SH-SY5Y (cell line): ENCODE measurements at regions not wholly inside any gene's neighbourhood (a gene's known extent, or its start where the extent isn't known, plus 50 kb on each side); places are given as distances from the start of the nearest gene placed in this dataset.

ENCODE experiments used
- GATA2 ChIP-seq: IDR thresholded peaks from 2 replicates; pipeline ENCODE4 v1.6.1; 2011; ENCODE audit warnings: mild to moderate bottlenecking, low read depth, low read length
- GATA3 ChIP-seq: IDR thresholded peaks from 2 replicates; pipeline ENCODE4 v1.6.1; 2011; ENCODE audit warnings: low read depth, mild to moderate bottlenecking, low read length, moderate library complexity

DNA sequence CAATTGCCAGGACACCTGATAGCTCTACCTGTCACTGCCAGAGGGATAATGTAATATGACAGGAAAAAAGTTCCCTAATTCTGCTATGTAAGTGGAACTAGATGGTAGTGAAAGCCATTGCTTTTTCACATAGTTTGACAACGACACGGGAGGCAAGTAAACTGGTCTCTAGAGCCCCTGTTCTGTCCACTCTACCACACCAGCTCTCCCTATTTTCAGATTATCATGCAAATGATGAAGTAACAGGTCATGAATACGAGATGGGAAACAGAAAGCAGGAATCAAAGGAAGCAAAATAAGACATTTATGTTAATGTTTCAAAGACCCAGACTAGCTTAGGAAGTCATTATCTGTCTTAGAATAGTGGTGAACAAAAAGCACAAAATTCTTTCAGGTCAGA is 56.2 kb downstream of the TAF11L14 start:
- TF ChIP-seq GATA2 (no peak), GATA3 (no peak)

DNA sequence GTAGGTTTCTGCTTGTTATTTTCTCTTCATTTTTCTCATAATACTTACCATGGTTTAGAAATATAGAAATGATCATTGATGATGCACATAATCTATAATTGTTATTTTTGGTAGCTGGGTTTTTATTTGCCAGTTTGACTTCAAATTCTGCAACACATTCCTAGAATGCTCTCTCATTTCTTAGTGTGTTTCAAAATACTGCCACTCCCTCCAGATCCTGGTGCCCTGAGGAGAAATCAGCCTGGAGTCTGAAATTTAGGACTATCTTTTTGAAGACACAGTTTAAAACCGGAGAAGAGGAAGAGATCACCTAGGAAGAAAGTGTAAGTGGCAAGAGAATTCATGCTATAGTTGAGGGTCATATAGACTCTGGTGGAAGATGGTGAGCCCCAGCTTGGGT is 57.5 kb downstream of the TAF11L14 start:
- TF ChIP-seq GATA2 (no peak), GATA3 (no peak)

DNA sequence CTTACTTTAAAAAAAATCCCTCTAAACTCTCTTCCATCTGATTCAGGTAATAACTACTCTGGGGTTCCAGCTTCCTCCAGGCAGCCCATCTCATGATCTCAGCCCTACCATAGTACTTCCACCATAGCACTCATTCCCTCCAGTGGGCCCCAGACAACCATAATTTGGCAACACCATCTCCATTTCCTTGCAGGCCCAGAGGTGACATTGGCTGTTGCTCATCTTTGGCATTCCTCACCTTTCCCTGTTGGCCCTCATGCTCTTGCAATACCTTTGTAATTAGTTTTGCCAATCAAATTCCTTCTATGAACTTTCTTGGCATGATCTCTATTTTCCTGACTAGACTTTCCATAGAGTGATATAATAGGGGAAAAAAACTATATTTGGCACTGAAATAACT is 60.1 kb downstream of the TAF11L14 start:
- TF ChIP-seq GATA2, result no peak

DNA sequence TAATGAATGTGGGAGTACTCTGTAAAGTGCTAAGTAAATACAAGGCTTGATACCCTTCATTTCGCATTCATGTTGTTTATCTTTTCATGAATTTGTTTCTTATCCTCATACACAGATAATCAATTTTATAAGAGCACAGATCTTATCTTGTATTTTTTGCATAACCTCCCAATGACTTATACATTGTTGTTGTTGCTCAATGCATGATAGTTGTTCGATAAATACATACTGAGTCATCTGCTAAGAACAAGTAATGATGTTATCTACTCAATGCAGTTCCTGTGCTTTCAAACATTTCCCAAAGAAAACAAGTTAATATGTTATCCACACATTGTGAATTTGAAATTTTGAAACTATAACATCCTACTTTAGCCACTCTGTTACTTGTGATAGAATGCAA is 60.7 kb downstream of the TAF11L14 start:
- TF ChIP-seq GATA3, result no peak
- no peak for TF ChIP-seq GATA2

DNA sequence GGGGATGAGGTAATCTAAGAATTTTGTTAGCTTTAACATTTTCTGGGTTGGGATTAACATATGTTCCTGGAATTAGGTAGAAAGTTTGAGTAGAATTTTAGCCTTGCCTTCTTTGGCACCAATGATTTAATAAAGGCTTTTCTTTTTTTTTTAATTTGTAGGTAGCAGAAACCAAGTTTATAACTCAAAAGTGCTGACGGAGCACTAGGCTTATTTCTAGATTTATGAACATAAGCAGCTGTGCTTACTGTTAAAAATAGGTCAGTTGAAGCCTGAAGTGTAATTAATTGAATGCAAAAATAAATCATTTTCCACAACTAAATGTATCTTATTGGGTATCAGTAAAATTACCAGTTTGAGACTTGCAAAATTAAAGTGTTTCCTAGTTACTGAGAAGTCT is 62.4 kb downstream of the TAF11L14 start:
- no peak for TF ChIP-seq GATA2

DNA sequence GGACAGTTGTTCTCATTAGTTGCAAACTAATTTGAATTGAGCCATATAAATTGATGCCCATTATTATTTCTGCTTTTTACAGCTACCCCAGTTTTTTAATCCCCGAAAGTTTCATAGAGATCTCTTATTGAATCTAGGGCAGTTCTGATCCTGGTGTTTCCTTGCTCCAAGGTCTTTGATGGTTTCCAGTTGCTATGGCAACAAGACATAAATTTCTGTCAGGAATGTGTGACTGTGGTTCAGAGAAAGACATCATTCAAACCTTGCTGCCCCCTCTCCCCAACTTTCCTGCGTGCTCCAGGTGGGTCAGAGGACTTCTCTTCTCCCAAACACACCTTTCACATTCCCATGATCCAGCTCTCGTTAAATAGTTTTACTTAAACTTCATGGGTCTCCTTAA is 63.4 kb downstream of the TAF11L14 start:
- TF ChIP-seq GATA2, result no peak
- TF ChIP-seq GATA3, result no peak

DNA sequence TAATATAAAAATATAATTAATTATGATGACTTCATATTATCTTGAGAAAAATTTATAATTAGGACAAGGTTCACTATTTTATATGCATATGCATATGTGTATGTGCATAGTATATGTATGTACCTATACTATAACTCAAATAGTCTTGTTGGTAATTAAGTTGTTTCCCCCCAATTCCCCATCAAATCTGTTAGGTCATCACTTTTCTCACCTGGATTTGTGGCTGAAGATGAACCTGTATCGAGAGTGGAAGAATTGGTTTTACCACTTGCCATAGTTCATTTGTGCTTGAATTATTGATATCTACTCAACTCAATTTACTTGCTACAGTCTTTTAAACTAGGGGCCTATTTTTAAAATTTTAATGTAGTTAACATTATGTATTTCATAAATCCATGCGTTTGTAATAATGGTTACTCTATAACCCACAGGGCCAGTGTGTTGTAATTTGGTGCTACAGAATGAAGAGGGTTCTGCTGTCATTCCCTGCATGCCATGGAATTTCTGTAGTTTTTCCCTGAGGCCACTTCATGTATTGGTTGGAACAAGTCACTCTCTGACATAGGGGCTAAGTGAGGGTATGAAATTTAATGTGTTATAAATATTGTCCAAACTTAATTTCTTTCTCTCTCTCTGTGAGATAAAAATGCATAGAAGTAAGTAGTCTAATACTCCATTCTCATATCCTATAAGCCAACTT is 74.9 kb downstream of the TAF11L14 start:
- TF ChIP-seq GATA2 (no peak), GATA3 (no peak)

DNA sequence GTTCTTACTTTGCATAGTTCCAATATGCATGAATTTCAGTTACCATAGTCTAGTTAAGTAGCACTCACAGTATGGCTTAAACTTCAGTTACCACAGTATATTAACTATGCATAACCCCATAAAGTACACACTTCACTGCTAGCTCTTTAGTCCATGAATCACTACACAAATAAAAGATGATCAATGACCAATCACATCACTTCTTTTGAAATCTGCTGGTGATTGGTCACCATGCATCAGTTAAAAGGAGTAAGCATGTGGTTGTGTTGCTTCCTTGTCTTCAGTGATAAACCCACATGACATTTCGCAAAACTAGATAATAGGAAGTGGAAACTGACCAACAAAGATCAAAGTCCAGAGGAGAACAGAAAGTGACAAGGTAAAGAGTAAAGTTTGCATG is 79.0 kb downstream of the TAF11L14 start:
- no peak for TF ChIP-seq GATA3
- no peak for TF ChIP-seq GATA2

DNA sequence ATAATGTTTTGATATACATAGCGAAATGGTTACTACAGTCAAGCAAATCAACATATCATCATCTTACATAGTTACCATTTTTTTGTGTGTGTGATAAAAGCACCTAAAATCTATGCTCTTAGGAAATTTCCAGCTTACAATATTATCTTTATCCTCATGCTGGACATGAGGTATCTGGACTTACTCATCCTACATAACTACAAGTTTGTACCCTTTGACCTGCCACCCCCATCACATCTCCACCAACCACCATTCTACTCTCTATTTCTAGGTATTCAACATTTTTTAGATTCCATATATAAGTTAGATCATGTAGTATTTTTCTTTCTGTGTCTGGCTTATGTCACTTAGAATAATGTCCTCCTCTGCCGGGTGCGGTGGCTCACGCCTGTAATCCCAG is 79.9 kb downstream of the TAF11L14 start:
- TF ChIP-seq GATA3, result no peak
- no peak for TF ChIP-seq GATA2

DNA sequence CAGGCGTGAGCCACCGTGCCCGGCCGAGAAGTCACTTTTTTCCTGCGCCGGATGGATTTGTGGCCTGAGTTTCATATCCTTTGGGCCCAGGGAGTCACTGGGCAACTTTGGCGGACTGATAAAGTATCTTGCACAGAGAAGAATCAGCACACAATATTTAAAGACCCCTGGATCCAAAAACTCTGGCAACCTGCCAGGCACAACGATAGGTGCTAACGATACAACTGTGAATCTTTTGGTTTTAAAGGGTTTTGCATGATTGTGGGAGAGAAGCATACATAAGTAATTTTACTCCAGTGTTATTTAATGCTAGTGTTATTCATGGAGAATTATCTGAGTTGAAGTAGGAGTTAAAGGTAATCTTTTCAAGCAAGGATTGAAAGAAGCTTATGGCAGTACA is 85.3 kb downstream of the TAF11L14 start:
- no peak for TF ChIP-seq GATA3
- no peak for TF ChIP-seq GATA2

DNA sequence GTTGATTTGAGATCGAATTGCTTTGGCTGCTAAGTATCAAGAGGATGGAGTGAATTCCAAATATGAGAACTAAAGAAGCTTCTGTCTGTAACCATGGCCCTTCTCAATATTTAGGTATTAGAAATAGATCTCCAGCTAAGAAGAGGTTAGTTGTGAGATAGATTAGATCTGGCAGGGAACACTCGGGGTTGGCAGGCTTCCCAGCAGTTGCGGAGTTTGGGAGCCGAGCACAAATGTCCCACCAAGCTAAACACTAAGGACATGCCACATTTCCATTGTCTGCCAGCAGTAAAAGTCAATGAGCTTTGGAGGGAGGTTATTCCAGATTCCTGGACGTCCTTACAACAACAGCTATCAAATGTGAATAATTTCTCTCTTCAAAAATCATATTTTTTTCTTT is 85.8 kb downstream of the TAF11L14 start:
- TF ChIP-seq GATA2 (no peak), GATA3 (no peak)

DNA sequence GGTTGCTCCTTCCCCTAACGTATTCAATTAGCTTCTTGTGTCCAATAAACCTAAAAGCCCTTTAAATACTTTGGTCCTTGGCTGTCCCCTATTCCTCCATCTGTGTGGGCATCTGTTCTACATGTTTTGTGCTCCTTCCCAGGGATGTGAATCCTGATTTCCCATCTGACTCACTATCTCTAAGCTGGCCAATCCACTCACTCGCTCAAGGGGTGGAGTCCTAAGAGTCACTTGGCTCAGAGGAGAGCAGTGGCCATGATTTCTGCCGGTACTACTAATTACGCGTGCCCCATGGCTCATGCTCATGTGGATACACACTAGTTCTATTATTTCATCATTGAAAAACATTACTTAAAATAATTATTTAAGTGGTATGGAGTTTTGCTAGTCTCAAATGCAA is 89.6 kb downstream of the TAF11L14 start:
- TF ChIP-seq GATA3 (no peak), GATA2 (no peak)

DNA sequence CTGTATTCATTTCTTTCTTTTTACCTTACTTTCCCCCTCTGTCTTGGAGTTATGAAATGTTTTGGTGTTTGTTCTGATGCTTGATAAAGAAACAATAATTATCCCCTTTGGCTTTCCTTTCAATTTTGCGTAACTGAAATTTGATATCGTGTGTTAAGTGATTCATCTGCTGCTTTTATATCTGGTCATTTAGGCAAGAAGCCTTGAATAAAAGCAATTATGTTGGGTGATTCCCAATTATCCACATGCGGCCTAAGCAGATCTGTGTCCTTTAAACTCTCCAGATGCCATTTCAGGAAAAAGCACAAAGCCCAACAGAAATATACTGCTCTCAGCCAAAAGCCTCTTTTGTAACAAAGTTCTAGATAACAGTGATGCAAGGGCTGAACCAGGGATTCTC is 92.8 kb downstream of the TAF11L14 start:
- TF ChIP-seq GATA2 (no peak), GATA3 (no peak)

DNA sequence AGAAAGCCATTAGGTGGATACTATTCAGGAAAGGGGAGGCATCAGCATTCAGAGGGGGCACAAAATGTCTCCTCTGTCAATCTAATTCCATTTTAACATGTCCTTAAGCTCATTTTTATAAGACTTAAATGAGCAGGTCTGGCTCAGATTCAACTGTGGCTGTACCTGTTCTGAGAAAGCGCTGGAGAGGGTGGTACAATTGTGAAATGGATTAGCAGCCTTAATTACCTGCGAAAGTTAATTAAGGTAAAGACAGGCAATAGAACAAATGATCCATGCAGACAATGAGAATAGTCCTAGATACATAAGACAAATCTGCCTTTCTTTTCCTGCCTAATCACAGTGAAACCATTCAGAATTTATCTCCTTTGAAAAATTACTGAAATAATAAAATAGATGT is 96.2 kb downstream of the TAF11L14 start:
- no peak for TF ChIP-seq GATA2
- no peak for TF ChIP-seq GATA3

DNA sequence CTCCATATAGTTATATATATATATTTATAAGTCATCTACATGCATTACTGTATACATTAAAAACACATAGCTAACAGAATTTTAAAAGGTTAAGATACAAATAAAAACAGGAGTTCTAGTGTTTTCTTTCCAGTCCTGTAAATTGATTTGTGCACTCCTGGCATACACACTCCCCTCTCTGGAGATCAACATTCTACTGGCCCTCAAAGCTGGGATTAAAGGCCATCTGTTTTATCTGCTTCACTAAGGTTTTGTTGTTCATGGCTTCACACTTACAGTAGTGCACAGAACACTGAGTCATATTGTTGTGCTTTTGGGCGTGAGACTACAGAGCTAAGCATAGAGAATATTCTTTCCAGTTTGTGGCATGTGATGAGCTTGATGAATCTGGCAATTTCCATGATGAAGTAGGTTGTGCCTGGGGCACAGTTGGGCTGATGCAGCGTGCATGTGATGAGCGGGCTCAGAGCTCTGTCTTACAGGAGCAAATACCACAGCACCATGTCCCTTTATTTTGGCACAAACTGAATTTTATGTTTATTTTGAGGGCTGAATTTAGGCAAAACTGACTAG is 98.2 kb downstream of the TAF11L14 start:
- TF ChIP-seq GATA2, result no peak
- no peak for TF ChIP-seq GATA3

DNA sequence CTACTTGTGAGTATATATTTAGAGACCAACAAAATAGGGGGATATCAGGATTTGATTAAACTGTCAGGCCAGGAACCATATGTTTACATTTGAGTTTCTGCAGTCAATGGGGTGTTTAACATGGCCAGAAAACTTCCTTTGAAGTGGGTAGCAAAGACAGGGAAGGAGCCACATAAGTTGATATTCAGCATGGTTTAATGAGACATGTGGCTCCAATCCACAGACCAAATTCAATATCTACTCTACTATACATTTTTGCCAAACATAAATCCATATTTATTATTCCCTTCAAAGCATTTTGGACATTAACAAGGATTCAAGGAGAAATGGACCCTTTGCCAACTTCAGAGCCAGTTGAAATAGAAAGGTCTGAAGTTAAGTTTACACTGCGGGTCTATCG is 99.8 kb downstream of the TAF11L14 start:
- no peak for TF ChIP-seq GATA3
- no peak for TF ChIP-seq GATA2
